Spleen (tissue), 11 donors: ENCODE measurements at regions not wholly inside any gene's neighbourhood (a gene's known extent, or its start where the extent isn't known, plus 50 kb on each side); places are given as distances from the start of the nearest gene placed in this dataset.

Source experiments
- DNase-seq: peaks from one replicate; pipeline ENCODE4 v3.0.0-alpha.2; 2020
- H3K27ac ChIP-seq, 8 donors: fragments of 200-600 bp; sonication (generic) in 7 of 8; 1 replicate in 4 of 8; 2 replicates in 4 of 8; pipeline versions ENCODE4 v1.5.0 to v1.8.0; 2016 to 2021; ENCODE audit warnings: inconsistent platforms in 4 of 8, mild to moderate bottlenecking in 4 of 8, moderate library complexity in 1 of 8
- H3K27me3 ChIP-seq, 7 donors: fragments of 200-600 bp; sonication (generic) in 6 of 7; replicated peaks in 1 of 7; 1 replicate in 4 of 7; 2 replicates in 3 of 7; pipeline versions ENCODE4 v1.5.0 to v1.8.0; 2016 to 2021; ENCODE audit warnings: inconsistent platforms in 3 of 7, mild to moderate bottlenecking in 1 of 7
- H3K36me3 ChIP-seq, 6 donors: fragments of 200-600 bp; sonication (generic) in 5 of 6; 1 replicate in 4 of 6; 2 replicates in 2 of 6; pipeline versions ENCODE4 v1.5.0 to v1.8.0; 2016 to 2021; ENCODE audit warnings: inconsistent platforms in 2 of 6
- H3K4me1 ChIP-seq, 6 donors: fragments of 200-600 bp; sonication (generic) in 5 of 6; 1 replicate in 3 of 6; 2 replicates in 3 of 6; pipeline versions ENCODE4 v1.5.0 to v1.8.0; 2016 to 2021; ENCODE audit warnings: inconsistent platforms in 3 of 6
- H3K4me3 ChIP-seq, 8 donors: fragments of 200-600 bp; sonication (generic) in 7 of 8; 1 replicate in 4 of 8; 2 replicates in 4 of 8; pipeline versions ENCODE4 v1.5.0 to v1.8.0; 2016 to 2021; ENCODE audit warnings: inconsistent platforms in 4 of 8, mild to moderate bottlenecking in 4 of 8, moderate library complexity in 2 of 8
- H3K9me3 ChIP-seq, 8 donors: fragments of 200-600 bp; sonication (generic) in 7 of 8; 1 replicate in 4 of 8; 2 replicates in 4 of 8; pipeline versions ENCODE4 v1.5.0 to v1.8.0; 2016 to 2021; ENCODE audit warnings: inconsistent platforms in 4 of 8
- CTCF ChIP-seq, 11 experiments: fragments of 200-600 bp in 7 of 11; fragments of 450-650 bp in 4 of 11; sonication (generic) in 4 of 11; IDR thresholded peaks in 8 of 11; conservative IDR thresholded peaks in 3 of 11; 1 replicate in 7 of 11; 2 replicates in 4 of 11; pipeline versions ENCODE4 v1.4.0 to v1.8.0; 2016 to 2021; ENCODE audit warnings: antibody characterized with exemption in 11 of 11, inconsistent platforms in 4 of 11, mild to moderate bottlenecking in 1 of 11
- POLR2A ChIP-seq, 3 donors: fragments of 450-650 bp; IDR thresholded peaks; one replicate each; pipeline ENCODE4 v1.5.1; 2017; ENCODE audit warnings: antibody characterized with exemption in 3 of 3, mild to moderate bottlenecking in 1 of 3
- POLR2AphosphoS5 ChIP-seq, 3 donors: sonication (generic); formaldehyde crosslinking; IDR thresholded peaks; one replicate each; pipeline ENCODE4 v1.5.1; 2017; ENCODE audit warnings: antibody characterized with exemption in 3 of 3
- WGBS, 5 donors: extraction: QIAGEN DNeasy Blood & Tissue Kit in 3 of 5; methylation state at CpG; one replicate each; pipeline versions ENCODE4 v1.1.5 to v1.1.7; 2013 to 2018; 5-methylcytosine and 5-hydroxymethylcytosine counted together
- intact Hi-C: fragments of 100-400 bp; cut with DNase I; formaldehyde crosslinking; loops from one replicate; pipeline ENCODE4 v1.15.0; 2023; ENCODE audit warnings: low total_unique reads
- donor health status: healthy with polysubstance abuse.
- donor health status: DM: no; HTN: no; CAD: no; lungs with moderate emphysema.
- donor health status: DM: no; HTN: no; CAD: no.
- donor health status: Bipolar disorder and iron deficiency.
- donor health status: healthy.
- donor health status: DM: no; HTN: no; CAD: no.
- donor health status: DM: yes; HTN: yes; CAD: no.

GRCh38 chr13:105890509-105890908 lies 645.0 kb downstream of the EFNB2 start:
- peaks cover 0 to 25% (median 0%) of the 10 kb centered on the region in 8 donors for H3K9me3 ChIP-seq
- H3K4me1 ChIP-seq: no peaks in the 10 kb centered on the region
- H3K36me3 ChIP-seq: no peaks in the 10 kb centered on the region
- DNase-seq: no peak
- intact Hi-C loops: no loop called here
- H3K4me3 ChIP-seq: no peak overlapping the region
- no peak overlapping the region for H3K27ac ChIP-seq
- no peaks in the 10 kb centered on the region for H3K27me3 ChIP-seq
- WGBS, 5 donors: 83 to 91% (median 87%) methylated on average over 4 of the region's 4 CpGs
- no peak for TF ChIP-seq CTCF (IDR thresholded peaks at IDR 0.05 in 8 of 11, conservative IDR thresholded peaks at IDR 0.05 in 3 of 11)
- TF ChIP-seq POLR2AphosphoS5 (IDR thresholded peaks at IDR 0.05): no peak
- TF ChIP-seq POLR2A (IDR thresholded peaks at IDR 0.05): no peak

- no peaks in the 10 kb centered on the region for H3K27me3 ChIP-seq
- no peak for DNase-seq
- no peak overlapping the region for H3K4me3 ChIP-seq
- 77 to 85% (median 83%) methylated on average over 1 of the region's 1 CpG for WGBS, 5 donors
- no peak overlapping the region for H3K27ac ChIP-seq
- no peak for TF ChIP-seq POLR2AphosphoS5 (IDR thresholded peaks at IDR 0.05)
- TF ChIP-seq POLR2A (IDR thresholded peaks at IDR 0.05): no peak
- no peak for TF ChIP-seq CTCF (IDR thresholded peaks at IDR 0.05 in 8 of 11, conservative IDR thresholded peaks at IDR 0.05 in 3 of 11)
- no peaks in the 10 kb centered on the region for H3K4me1 ChIP-seq
- no peaks in the 10 kb centered on the region for H3K9me3 ChIP-seq
- intact Hi-C loops: no loop called here
- no peaks in the 10 kb centered on the region for H3K36me3 ChIP-seq
These were observed 657.3 kb downstream of the EFNB2 start for GRCh38 chr13:105878119-105878700.

- intact Hi-C loops: no loop called here
- H3K4me3 ChIP-seq: no peak overlapping the region
- no peaks in the 10 kb centered on the region for H3K27me3 ChIP-seq
- H3K4me1 ChIP-seq: no peaks in the 10 kb centered on the region
- H3K36me3 ChIP-seq: no peaks in the 10 kb centered on the region
- no peak for TF ChIP-seq POLR2AphosphoS5 (IDR thresholded peaks at IDR 0.05)
- no peak for TF ChIP-seq POLR2A (IDR thresholded peaks at IDR 0.05)
- no peak for TF ChIP-seq CTCF (IDR thresholded peaks at IDR 0.05 in 8 of 11, conservative IDR thresholded peaks at IDR 0.05 in 3 of 11)
- no peak for DNase-seq
- no peak overlapping the region for H3K27ac ChIP-seq
- H3K9me3 ChIP-seq: no peaks in the 10 kb centered on the region
These were observed 660.6 kb downstream of the EFNB2 start for GRCh38 chr13:105874814-105875213.

- DNase-seq: no peak
- Histone ChIP-seq H3K9me3 (no peaks in the 10 kb centered on the region), H3K36me3 (no peaks in the 10 kb centered on the region), H3K4me3 (no peak overlapping the region), H3K27me3 (no peaks in the 10 kb centered on the region), H3K4me1 (no peaks in the 10 kb centered on the region), H3K27ac (no peak overlapping the region)
- 90 to 98% (median 95%) methylated on average over 1 of the region's 1 CpG for WGBS, 5 donors
- intact Hi-C loops: no loop called here
- TF ChIP-seq POLR2A (IDR thresholded peaks at IDR 0.05): no peak
- no peak for TF ChIP-seq CTCF (IDR thresholded peaks at IDR 0.05 in 8 of 11, conservative IDR thresholded peaks at IDR 0.05 in 3 of 11)
- no peak for TF ChIP-seq POLR2AphosphoS5 (IDR thresholded peaks at IDR 0.05)
These were observed 663.7 kb downstream of the EFNB2 start for GRCh38 chr13:105871768-105872167.
